HG02610 (cell line): ENCODE measurements at regions not wholly inside any gene's neighbourhood (a gene's known extent, or its start where the extent isn't known, plus 50 kb on each side); places are given as distances from the start of the nearest gene placed in this dataset.

ENCODE experiments used
- ATAC-seq: cut with Tn5 transposase; IDR thresholded peaks from one replicate; pipeline ENCODE4 v1.9.1; 2021; ENCODE audit warnings: mild to moderate bottlenecking, moderate library complexity; ENCODE audit not compliant: unreplicated experiment

DNA sequence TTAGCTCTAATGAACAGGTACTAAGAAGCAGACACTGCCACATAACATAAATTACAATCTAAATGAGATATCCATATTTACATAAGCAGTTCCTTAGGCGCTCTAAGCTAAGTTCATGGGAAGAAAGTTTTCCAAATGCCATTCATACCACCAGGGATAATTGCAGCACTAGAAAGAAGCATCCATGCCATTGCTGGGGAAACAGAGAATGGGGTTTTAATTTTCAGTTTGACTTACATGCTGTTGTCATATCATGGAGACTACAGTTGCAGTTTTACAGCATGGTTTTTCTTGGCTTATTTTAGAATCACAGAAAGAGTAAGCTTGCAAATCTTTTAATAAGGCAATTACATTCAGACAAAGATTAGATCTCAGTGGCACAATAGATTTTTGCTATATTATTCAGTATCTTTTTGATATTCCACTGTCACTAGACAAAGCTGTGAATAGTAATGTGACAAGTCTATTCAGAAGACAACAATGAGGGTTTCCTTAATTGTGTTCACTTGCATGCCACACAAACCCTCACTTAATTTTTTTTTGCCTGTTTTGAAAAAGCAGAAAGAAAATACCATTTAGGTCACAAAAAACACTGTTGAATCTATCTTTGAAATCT lies 108.4 kb upstream of the ELAVL2 start:
- no peak for ATAC-seq

DNA sequence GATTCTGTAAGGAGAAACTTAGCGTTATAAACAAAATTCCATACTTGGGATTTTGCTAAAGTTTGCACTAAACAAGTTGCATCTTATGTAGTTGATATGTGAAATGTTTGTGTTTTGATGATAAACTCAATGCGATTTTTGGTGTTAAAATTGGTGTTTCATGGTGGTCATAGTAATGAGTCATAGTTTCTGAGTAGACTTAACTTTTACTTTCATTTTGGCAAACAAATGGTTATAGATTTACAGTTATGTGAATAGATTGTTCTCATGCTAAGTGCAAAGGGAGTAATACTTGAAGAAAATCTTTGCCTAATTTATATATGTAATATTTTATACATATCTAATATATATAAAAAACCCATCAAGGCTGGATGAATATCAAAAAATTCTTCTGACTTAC lies 107.3 kb upstream of the ELAVL2 start:
- ATAC-seq: no peak

DNA sequence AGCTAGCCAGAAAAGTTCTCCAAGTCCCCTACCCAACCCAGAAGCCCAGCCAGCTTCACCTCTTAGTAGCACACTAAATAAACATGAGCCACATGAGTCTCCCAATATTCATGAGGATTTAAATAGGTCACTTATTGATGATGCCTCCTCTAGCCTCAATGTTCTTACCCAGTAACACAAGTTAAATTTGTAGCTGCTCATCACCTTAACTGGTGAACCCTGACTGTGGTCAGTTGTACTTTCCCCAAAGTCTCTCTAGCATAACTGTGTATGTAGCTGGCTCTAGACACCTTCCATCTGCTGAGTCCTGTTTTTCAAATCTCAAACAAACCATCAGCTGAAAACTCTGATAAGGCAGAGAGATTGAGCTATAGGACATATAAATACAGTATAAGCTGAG lies 100.3 kb upstream of the ELAVL2 start:
- ATAC-seq: peak; percentile 99

DNA sequence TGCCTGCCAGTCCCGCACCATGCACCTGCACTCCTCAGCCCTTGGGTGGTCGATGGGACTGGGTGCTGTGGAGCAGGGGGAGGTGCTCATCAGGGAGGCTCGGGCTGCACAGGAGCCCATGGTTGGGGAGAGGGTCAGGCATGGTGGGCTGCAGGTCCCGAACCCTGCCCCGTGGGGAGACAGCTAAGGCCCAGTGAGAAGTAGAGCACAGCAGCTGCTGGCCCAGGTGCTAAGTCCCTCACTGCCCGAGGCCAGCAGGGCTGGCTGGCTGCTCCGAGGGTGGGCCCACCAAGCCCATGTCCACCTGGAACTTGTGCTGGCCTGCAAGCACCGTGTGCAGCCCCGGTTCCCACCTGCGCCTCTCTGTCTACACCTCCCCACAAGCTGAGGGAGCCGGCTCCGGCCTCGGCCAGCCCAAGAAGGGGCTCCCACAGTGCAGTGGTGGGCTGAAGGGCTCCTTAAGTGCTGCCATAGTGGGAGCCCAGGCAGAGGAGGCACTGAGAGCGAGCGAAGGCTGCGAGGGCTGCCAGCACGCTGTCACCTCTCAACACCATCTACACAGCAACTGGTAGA lies 88.5 kb upstream of the ELAVL2 start:
- ATAC-seq: no peak

DNA sequence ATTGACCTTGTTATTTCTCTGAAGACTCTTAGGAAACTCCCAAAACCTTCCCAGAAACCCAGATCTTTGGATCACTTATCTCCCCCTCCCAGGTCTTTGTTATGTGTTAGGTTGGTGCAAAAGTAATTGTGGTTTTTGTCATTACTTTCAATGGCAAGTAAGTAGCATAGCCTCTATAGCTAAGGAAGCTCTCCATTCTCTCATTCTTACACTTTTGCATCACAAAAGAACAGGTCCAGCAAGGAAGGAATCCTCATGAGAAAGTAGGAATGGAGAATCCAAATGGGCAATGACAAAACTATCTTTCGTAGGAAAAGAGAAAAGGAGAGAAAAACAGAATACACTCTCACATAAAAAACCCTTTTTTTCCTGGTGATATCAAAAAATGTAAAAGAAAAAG lies 81.3 kb upstream of the ELAVL2 start:
- no peak for ATAC-seq

DNA sequence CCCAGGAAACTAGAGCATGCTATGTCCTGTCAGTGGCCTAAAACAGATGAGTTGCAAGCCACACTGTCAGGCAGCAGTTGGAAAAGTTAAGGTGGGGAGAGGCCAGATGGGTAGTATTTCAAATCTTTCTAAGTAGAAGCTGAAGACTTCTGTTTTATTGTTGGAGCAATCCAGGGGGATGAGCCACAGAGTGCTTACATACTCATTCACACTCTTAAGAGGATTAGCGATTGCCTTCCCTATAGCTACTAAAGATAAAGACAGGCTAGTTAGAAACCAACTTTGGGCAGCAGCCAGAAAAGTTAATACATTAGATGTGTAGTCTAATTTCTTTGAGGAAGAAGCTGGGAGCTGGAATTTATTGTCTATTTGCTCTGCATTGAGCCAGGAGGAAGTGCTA lies 61.7 kb upstream of the ELAVL2 start:
- ATAC-seq: no peak
